ENCODE measurements at regions not wholly inside any gene's neighbourhood (a gene's known extent, or its start where the extent isn't known, plus 50 kb on each side); places are given as distances from the start of the nearest gene placed in this dataset.

DNA sequence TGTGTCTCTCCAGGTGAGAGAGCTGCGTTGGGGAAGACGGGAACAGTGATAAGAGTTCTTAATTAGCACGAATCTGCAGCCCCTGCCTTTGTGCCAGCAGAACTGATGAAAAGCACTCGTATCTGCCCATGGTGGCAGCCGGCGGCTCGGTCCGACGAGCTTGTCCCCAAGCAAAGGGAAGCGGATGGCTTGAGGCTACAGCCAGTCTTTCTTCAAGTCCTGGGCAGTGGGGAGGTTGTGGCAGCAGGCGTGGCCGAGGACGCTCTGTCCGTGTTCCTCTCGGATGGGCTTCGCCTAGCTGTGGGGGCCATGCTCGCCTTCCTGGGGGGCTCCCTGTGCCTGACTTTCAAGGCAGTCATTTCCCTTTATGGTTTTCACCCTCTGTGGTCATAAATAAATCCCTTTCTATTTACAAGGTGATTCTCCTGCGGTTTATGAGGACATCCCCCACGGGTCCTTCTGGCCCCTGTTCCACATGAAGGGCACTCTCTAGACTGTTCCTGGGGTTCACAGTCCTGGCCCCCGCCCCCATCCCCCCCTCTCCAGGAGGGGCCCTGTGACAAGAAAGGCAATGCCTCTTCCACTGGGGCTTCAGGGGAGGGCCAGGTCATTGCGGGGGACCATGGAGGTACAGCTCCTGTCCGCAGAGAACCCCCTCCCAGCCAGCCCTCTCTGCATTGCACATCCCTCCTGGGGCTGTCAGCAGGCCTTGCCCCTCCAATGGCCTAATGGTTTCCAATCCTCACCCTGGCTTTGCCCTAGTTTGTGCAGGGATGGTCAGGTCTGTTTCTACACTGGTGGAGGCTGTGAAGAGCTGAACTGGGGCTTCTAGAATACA, 1212.3 kb downstream of the BRD1 start:
- no peak for ATAC-seq

DNA sequence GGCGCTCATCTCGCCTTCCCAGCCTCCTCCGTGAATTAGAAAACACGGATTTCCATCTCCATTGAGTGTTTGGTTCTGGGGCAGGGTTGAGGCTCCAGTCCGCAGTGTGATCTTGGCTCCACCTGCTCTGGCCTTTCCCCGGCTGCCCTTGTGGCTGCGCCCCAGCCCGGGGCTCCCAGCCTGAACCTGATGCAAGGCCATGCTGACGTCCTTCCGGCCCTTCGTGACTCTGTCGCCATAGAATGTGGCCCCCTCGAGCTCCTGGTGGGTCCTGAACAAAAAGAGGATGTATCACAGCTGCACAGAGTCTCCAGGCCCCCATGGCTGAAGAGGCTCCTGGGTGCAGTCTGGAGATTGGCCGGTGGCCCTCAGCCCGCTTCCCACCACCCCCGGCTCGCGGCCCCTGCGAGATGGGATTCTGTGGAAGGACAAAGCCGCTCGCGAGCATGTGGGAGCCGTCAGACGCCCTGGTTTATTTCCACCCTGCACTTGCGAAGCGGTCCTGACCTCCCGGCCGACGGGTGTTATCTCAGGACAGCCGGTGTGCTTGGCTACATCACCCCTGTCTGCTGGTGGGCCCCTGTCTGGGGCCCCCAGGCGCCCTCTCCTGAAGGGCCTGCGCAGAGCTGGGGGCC, 1214.0 kb downstream of the BRD1 start:
- ATAC-seq, result no peak

DNA sequence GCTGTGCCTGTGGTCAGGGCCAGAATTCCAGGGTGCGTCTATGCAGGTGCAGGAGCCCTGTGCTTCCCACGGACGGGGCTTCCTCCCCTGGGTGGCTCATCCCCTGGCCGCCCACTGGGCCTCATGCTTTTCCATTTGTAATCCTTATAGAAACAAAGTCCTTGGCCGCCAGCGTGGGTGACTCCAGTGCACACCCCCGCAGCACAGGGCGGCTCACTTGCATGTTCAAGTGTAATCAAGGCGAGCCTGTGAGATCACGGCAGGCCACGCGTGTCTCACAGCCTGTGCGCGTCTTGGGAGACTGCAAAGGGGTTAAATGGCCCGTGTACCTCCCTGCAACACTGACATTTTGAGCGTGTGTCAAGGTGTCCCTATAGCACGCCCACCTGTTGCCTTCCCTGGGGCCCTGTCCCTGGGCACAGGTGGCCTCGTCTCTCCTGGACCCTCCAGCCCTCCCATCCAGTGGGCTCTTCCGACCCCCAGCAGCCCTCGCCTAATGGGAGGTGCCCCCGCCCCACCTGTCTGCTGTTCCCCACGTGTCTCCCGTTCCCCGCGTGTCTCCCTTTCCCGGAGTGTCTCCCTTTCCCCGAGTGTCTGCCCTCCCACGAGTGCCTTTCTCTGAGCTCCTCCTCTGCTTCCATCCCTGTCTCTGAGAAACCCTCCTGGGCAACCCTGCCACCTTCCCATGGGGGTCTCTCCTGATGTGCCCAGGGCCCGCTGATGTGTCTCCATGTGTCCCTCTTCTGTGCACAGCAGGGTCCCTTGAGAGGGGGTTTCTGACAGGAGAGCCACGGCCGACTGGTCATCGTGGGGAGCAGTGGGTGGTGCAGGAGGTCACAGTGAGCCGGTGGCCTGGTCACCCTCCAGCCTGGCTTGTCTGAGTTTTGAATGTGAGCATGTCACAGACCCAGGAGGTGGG, 1215.3 kb downstream of the BRD1 start:
- no peak for ATAC-seq

DNA sequence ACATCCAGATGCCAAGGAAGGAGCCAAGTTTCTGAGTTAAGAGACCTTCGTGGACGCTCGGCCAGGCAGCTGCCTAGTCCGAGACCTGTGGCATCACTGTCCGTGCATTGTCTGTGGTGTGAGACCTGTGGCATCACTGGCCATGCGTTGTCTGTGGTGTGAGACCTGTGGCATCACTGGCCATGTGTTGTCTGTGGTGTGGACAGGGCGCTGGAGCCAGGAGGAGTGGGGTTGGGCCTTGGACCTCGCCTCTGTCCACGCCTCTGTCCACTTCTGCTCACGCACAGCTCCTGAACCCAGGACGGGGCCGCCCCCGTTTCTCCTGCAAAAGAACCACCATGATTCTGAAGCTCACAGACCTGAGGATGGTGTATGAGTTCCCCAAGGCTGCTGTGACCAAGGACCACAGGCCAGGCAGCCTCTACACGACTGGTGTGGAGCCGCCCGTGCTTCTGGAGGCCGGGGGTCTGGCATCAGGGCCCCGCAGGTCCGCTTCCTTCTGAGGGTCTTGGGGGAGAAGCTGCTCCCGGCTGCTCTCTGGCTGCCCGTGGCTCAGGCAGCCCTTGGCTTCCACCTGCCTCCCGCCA, 1218.3 kb downstream of the BRD1 start:
- no peak for ATAC-seq

DNA sequence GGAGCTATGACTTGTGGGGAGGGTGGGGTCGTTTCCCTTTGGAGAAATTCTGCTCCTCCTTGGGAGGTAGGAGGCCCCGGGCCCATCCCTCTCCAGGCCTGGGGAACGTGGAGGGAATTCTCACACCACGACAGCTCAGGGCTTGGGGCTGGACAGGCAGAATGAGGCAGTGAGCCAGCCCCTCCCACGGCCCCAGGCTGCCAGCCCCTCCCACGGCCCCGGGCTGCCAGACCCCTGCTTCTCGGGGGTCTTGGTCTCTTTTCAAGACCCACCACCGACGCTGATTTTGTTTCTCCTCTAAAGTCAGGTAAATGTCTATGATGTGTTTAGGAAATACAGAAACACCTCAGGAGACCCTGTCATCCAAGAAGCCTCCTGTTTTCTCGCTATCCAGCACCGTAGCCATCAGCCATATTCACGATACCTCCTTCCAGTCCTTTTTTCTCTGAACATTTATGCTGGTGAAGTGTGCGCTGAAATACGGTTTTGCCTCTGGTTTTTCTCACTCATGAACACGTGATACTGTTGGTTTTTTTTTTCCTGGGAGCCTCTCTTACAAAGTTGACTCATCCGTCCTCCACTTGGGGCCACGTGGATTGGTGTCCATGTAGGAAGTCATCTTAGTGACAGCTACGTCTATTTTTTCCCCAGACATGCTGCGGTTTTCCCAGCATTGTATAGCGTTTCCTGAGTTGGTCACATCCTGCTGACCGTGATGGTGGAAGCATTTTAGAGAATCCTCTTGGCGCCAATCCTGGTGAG, 1219.6 kb downstream of the BRD1 start:
- no peak for ATAC-seq

DNA sequence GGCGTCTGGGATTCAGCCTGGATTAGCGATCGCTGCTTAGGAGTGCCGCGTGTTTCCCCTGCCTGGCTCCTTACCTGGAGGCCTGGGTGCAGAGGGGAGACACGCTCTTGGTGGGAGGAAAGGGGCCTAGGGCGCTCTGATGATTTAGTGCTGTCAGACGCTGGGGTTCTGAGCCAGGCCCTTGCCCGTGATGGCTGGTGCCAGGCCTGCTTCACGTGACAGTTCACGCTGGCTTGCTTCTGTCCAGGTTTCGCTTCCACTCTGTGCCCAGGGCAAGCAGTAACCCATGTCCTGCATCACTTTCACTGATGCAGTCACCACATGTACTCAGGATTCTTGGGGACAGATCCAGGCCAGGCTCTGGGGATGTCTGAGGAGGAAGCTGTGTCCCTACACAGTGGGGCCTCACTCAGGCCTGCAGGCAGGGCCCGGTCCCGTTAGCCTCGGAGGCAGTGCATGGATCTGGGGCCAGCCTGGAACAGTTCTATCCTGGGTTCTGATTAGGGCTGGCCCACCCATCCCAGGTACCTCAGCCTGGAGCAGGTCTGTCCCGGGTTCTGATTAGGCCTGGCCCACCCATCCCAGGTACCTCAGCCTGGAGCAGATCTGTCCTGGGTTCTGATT, 1220.9 kb downstream of the BRD1 start:
- ATAC-seq, result no peak

DNA sequence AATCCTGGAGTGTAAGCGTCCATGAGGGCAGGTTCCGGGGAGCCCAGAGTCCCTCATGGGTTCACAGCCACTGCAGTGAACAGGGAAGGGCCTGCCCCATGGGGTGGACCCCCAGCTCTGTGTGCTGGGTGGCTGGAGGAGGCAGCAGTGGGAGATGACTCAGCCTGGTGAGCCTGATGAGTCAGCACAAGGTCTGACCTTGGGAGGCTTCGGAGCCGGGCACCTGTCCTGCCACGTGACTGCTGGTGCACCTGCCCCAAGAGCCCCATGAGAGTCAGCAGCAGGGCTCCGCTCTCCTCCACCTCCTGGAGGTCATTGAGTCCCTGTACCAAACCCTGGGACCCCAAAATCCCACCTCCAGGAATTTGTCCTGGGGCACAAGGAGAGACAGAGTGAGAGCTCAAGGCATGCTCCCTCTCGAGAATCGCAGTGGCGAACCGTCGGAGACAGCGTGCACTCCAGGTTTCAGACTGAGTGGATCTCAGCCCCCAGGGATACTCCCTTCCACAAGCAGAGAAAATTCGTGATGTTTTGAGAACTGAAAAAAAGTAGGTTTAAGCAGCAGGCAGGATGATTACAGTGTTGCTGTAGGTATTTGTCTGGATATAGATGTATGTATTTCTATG, 1221.7 kb downstream of the BRD1 start:
- ATAC-seq, result no peak

DNA sequence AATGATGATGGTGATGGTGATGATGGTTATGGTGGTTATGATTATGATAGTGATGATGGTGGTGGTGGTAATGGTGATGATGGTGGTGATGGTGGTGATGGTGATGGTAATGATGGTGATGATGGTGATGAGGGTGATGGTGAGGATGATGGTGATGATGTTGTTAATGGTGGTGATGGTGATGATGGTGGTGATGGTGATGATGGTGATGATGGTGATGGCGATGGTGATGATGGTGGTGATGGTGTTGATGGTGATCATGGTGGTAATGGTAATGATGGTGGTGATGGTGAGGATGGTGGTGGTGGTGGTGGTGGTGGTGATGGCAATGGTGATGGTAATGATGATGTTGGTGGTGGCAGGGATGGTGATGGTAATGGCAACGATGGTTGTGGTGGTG, 1222.5 kb downstream of the BRD1 start:
- ATAC-seq, result no peak

DNA sequence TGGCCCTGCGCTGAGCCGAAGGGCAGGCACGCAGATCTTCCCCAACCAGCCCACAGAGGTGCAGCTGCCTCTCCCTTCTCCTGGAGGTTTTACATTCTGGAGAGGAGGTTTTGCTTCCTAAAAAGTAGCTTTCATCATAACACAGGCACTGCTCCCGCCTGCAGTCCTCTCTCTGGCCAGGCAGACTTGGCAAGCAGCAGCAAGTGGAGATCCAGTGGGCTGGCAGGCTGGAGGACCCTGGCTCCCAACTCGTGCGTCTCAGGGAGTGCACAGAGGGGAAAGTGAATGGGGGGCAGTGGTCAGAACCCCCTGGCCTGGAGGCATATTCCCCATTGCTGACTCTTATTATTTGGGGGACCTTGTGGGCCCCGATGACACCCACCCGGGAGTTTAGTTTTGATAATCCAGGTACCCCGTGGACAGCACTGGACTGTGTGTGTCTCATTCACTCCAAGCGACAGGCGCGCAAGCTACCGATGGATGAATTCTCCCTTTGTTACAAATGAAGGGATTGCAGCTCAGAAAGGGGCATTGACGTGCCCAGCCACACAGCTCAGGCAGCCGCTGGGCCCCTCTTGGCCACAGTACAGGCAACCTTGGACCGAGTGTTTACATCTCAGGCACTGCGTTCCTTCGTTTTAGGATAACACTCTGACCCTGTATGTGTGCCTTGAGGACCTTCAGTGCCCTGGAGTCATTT, 1223.9 kb downstream of the BRD1 start:
- no peak for ATAC-seq

DNA sequence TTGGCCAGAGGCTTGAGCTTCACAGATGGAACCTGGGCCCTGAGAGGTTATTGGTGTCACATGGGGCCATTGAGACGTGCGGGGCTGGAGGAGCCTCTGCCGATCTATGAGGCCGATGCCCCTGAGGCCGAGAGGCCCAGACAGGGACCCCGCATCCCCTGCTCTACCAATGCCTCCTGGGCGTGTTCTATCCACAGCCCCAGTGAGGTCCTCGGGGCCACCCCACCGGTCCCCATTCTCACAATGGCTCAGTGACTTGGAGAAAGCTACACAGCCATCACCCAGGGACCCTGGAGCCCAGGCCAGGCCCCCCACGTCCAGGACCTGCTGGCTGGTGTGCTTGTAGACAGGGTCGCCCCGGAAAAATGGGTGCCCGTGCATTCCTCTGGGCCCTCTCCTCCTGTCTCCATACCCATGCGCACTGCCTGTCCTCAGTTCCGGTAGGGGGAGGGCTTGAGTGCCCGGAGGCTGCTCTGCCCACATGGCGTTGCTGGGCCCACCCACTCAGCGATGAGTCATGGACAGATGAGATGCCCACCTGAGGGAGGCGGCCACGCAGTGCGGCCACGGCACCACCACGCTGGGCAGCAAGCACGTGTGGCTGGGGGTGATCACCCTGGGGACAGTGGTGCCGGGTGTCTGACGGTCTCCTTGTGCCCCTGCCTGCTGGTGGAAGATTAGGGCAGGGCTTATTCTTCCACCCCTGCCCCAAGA, 1224.7 kb downstream of the BRD1 start:
- no peak for ATAC-seq

DNA sequence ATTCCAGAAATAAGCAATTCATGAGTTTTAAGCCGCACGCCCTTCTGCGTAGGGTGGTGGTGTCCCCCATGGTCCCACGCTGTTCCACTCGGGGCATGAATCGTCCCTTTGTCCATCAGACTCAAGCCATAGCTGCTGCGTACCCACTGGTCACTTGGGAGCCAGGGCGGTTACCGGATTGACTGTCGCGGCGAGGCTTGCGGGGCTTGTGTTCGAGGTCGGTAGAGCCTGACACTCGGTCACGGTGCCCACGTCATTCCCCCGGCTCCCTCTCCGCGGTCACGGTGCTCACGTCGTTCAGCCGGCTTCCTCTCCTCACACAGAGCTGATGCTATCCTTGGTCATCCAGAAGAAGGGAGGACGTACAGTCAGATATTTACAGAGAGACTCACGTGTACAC, 1227.0 kb downstream of the BRD1 start:
- no peak for ATAC-seq

DNA sequence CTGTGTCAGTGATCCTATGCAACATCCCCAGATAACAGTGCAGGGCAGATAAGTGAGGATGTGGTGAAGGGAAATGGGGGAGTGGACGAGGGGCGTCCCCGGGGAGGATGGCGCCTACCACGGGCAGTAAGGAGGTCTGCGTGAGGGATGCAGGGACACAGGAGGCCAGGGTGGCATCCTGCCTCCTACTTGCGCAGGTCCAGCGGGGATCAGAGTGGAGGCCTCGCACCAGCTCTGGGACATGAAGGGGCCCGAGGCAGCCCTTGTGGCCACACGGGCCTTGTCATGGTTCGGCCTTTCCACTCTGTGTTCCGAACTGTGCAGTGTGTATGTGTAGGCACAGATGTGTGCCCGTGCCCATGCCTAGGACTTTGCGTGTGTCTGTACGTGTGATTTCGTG, 1227.5 kb downstream of the BRD1 start:
- no peak for ATAC-seq

DNA sequence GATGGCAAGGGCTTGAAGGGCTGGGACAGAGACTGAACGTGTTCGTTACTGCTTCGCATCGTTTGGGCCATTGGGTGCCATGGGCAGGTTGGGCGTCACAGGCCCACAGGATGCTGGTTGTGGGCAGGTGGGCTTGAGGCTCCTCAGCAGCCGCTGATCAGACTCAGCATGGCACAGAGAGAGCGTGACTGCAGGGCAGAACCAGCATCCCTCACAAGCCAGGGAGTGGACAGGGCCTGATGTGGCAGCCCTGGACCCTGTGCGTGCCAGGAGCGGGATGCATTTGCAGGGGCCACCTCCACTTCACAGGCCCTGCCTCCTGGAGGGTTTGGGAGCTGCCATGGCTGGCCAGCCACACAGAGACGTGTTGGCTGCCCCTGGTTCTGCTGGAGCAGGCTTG, 1228.3 kb downstream of the BRD1 start:
- no peak for ATAC-seq

DNA sequence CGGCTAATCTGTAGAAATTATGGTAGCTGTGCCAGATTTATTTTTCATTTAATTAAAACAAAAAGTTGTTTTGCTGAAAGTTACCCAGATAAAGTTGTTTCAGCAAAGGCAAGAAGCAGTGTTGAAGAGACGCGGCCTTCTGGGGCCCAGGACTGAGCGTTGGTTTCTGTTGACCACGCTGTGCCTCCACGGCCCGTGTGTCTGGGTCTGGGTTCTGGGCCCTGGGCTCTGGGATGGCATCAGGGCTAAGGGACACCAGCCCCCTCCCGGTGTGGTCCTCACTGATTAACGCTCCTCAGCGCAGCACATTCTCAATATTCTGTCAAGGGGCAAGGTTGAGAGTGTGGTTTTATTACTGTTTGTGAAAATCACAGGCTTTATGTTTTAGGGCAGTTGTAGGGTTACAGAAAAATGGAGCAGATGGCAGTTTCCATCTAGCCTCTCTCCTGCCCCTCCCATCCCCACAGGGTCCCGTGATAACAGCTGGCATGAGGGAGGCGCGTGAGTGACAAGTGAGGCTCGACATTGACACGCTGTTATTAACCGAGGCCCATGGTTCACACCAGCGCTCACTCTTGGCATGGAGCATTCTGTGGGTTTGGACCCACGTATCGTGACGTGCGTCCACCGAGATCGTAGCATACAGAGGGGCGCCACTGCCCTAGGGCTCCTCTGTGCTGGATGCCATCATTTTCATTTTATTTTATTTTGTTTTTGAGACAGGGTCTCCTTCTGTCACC, 1231.4 kb downstream of the BRD1 start:
- no peak for ATAC-seq

DNA sequence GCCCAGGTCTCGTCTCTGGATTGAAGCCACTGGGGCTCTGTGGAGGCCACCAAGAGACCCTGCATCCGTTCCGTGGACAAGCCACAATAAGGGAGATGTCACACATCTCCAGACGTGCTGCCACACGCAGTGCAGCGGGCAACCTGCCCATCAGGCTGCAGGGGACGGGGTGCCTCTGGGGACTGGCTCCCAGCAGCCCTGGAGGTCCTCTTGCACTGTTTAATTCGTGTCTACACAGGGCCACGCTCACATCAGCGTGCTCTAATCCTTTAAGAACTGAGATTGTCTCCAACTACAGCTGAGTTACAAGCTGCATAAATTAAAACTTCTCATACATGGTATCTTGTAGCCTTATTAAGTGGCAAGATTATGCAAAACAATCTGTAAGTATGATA, 1232.2 kb downstream of the BRD1 start:
- ATAC-seq, result no peak

DNA sequence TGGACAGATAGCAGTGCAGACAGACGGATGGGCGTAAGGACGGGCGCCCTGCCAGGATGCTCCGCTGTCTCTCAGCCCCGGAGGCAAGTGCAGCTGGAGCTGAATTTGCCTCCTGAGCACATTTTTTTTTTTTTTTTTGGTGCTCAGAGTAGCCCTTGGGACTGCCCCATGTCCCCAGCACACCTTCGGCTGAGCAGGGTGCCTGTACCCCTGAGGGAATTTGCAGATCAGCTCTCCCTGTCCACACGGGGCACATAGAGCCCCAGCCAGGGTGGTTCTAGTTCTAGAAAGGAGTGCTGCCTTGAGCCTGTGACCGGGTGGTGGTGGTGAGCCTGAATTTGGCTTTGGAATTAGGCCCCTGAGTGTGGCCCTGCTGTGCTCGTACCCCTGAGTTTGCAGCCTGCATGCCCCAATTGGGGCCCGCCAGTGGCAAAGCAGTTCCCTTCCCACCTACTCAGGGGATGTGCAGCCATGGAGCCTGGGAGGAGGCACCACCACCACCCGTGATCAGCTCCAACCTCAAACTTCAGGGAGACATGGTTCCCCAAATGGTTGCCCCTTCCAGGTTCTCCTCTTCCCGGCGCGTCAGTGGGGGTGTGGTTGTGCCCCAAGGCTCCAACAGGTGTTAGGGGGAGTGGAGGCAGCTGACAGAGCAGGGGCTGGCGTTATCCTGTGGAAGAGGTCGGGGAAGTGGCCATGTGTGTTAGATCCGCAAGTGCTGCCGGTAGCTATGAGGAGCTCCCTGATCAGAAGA, 1232.7 kb downstream of the BRD1 start:
- no peak for ATAC-seq

DNA sequence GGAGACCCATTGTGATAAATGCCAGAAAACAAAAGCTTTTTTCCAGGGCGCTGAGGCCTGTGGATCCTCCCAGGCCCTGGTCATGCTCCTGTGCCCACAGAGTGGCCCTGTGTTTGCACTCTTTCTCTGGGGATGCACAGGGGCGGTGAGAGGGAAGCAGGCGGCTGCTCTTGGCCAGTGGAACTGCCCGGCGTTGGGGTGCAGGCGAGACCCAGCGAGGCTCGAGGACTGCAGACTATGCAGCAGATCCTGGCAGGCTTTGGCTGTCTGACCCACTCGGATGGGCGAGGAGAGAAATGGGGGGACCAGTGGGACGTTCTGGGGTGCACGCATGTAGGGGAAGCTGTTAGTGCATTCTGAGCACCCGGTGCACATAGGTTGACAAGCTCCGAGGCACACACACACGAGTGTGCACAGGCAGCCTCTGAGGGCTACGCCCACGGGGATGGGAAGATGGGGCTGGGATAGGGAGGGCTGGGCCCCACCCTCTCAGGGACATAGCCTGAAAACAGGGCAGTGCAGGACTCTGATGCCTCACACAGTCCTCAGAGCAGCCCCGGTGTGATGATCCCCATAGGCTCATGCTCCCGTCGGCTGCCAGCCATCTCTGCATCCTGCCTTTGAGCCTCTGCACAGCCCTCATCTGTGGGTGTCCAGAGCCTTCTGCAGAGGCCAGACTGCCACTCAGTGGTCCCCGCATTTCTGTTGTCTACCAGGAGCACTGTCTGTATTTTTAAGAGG, 1233.5 kb downstream of the BRD1 start:
- ATAC-seq, result no peak

DNA sequence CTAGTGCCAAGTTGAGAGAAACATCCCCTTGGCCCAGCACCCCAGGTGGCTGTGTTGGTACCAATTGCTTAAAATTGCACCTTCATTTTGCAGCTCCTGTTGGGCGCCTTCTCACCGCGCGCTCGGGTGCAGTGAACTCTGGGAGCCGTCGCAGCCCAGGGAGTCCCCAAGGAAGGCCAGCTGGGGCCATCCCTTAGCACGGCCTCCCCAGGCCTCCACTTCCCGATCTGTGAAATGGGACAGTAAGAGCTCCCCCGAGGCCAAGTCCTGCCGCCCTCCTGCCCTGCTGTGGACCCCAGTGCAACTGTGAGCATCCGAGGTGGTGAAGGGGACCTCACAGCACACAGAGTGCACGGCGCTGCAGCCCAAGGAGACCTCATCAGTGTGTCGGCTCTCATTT, 1234.1 kb downstream of the BRD1 start:
- no peak for ATAC-seq

All from activated CD4-positive, CD25-positive, alpha-beta regulatory T cell treated with anti-CD3 and anti-CD28 coated beads, Interleukin-2, amount 50 U/mL, for 24 hours (primary cell).